ENCODE measurements at regions not wholly inside any gene's neighbourhood (a gene's known extent, or its start where the extent isn't known, plus 50 kb on each side); places are given as distances from the start of the nearest gene placed in this dataset.

GRCh38 chr18:61154866-61155265 lies 178.4 kb upstream of the CDH20 start:
- Mint-ChIP-seq H3K36me3 (ENCODE audit: insufficient read depth) (no peaks in the 10 kb centered on the region), H3K9me3 (peaks cover 25% of the 10 kb centered on the region), H3K4me1 (no peaks in the 10 kb centered on the region), H3K27ac (ENCODE audit: low read depth) (no peak overlapping the region), H3K4me3 (no peak overlapping the region), H3K27me3 (no peaks in the 10 kb centered on the region)
- ATAC-seq (replicated peaks; ENCODE audit: extremely low read depth, poor library complexity, severe bottlenecking) (no peak), DNase-seq (ENCODE audit: low spot score in 2 of 2) (no peak)

GRCh38 chr18:61155586-61155985 lies 177.6 kb upstream of the CDH20 start:
- Mint-ChIP-seq H3K27ac (ENCODE audit: low read depth) (no peak overlapping the region), H3K27me3 (no peaks in the 10 kb centered on the region)

GRCh38 chr18:61157451-61157850 lies 175.8 kb upstream of the CDH20 start:
- no peaks in the 10 kb centered on the region for H3K4me1 Mint-ChIP-seq

More at GRCh38 chr18:61155586-61155985, 177.6 kb upstream of the CDH20 start:
- no peak for ATAC-seq (replicated peaks; ENCODE audit: extremely low read depth, poor library complexity, severe bottlenecking)
- Mint-ChIP-seq H3K4me3 (no peak overlapping the region), H3K36me3 (ENCODE audit: insufficient read depth) (no peaks in the 10 kb centered on the region), H3K9me3 (peaks cover 25% of the 10 kb centered on the region), H3K4me1 (no peaks in the 10 kb centered on the region)
- DNase-seq (ENCODE audit: low spot score in 2 of 2) = no peak

GRCh38 chr18:61159246-61159645 lies 174.0 kb upstream of the CDH20 start:
- no peaks in the 10 kb centered on the region for H3K27me3 Mint-ChIP-seq
- no peaks in the 10 kb centered on the region for H3K4me1 Mint-ChIP-seq
- peaks cover 26% of the 10 kb centered on the region for H3K9me3 Mint-ChIP-seq
- ATAC-seq (replicated peaks; ENCODE audit: extremely low read depth, poor library complexity, severe bottlenecking) (no peak), DNase-seq (ENCODE audit: low spot score in 2 of 2) (no peak)
- H3K36me3 Mint-ChIP-seq (ENCODE audit: insufficient read depth) = no peaks in the 10 kb centered on the region
- no peak overlapping the region for H3K27ac Mint-ChIP-seq (ENCODE audit: low read depth)
- no peak overlapping the region for H3K4me3 Mint-ChIP-seq

More at GRCh38 chr18:61157451-61157850, 175.8 kb upstream of the CDH20 start:
- H3K27ac Mint-ChIP-seq (ENCODE audit: low read depth) = no peak overlapping the region
- H3K9me3 Mint-ChIP-seq = peaks cover 24% of the 10 kb centered on the region
- H3K4me3 Mint-ChIP-seq = no peak overlapping the region
- no peak for ATAC-seq (replicated peaks; ENCODE audit: extremely low read depth, poor library complexity, severe bottlenecking)
- no peaks in the 10 kb centered on the region for H3K36me3 Mint-ChIP-seq (ENCODE audit: insufficient read depth)
- no peaks in the 10 kb centered on the region for H3K27me3 Mint-ChIP-seq
- DNase-seq (ENCODE audit: low spot score in 2 of 2) = no peak

- Mint-ChIP-seq H3K36me3 (ENCODE audit: insufficient read depth) (no peaks in the 10 kb centered on the region), H3K27me3 (no peaks in the 10 kb centered on the region), H3K27ac (ENCODE audit: low read depth) (no peak overlapping the region), H3K4me3 (no peak overlapping the region), H3K9me3 (peaks cover 25% of the 10 kb centered on the region), H3K4me1 (no peaks in the 10 kb centered on the region)
- ATAC-seq (replicated peaks; ENCODE audit: extremely low read depth, poor library complexity, severe bottlenecking) (no peak), DNase-seq (ENCODE audit: low spot score in 2 of 2) (no peak)
Observed at GRCh38 chr18:61164321-61164720, 168.9 kb upstream of the CDH20 start.

- no peak for ATAC-seq (replicated peaks; ENCODE audit: extremely low read depth, poor library complexity, severe bottlenecking)
- no peak for DNase-seq (ENCODE audit: low spot score in 2 of 2)
- Mint-ChIP-seq H3K9me3 (peaks cover 16% of the 10 kb centered on the region), H3K4me1 (no peaks in the 10 kb centered on the region), H3K27ac (ENCODE audit: low read depth) (no peak overlapping the region), H3K36me3 (ENCODE audit: insufficient read depth) (no peaks in the 10 kb centered on the region), H3K27me3 (no peaks in the 10 kb centered on the region), H3K4me3 (no peak overlapping the region)
Observed at GRCh38 chr18:61167902-61168301, 165.3 kb upstream of the CDH20 start.

GRCh38 chr18:61169386-61169785 lies 163.8 kb upstream of the CDH20 start:
- no peaks in the 10 kb centered on the region for H3K27me3 Mint-ChIP-seq
- H3K27ac Mint-ChIP-seq (ENCODE audit: low read depth) = no peak overlapping the region
- no peaks in the 10 kb centered on the region for H3K4me1 Mint-ChIP-seq
- peaks cover 10% of the 10 kb centered on the region for H3K9me3 Mint-ChIP-seq
- DNase-seq (ENCODE audit: low spot score in 2 of 2) (no peak), ATAC-seq (replicated peaks; ENCODE audit: extremely low read depth, poor library complexity, severe bottlenecking) (no peak)
- H3K36me3 Mint-ChIP-seq (ENCODE audit: insufficient read depth) = no peaks in the 10 kb centered on the region
- H3K4me3 Mint-ChIP-seq = no peak overlapping the region

GRCh38 chr18:61172624-61173023 lies 160.6 kb upstream of the CDH20 start:
- H3K27ac Mint-ChIP-seq (ENCODE audit: low read depth) = no peak overlapping the region
- H3K27me3 Mint-ChIP-seq = no peaks in the 10 kb centered on the region
- no peak for ATAC-seq (replicated peaks; ENCODE audit: extremely low read depth, poor library complexity, severe bottlenecking)
- H3K4me3 Mint-ChIP-seq = no peak overlapping the region
- no peak for DNase-seq (ENCODE audit: low spot score in 2 of 2)
- no peaks in the 10 kb centered on the region for H3K4me1 Mint-ChIP-seq
- H3K36me3 Mint-ChIP-seq (ENCODE audit: insufficient read depth) = no peaks in the 10 kb centered on the region
- H3K9me3 Mint-ChIP-seq = peaks cover 7% of the 10 kb centered on the region

GRCh38 chr18:61173554-61173953 lies 159.7 kb upstream of the CDH20 start:
- Mint-ChIP-seq H3K27ac (ENCODE audit: low read depth) (no peak overlapping the region), H3K4me3 (no peak overlapping the region), H3K36me3 (ENCODE audit: insufficient read depth) (no peaks in the 10 kb centered on the region), H3K4me1 (no peaks in the 10 kb centered on the region), H3K9me3 (peaks cover 14% of the 10 kb centered on the region), H3K27me3 (no peaks in the 10 kb centered on the region)
- DNase-seq (ENCODE audit: low spot score in 2 of 2) (no peak), ATAC-seq (replicated peaks; ENCODE audit: extremely low read depth, poor library complexity, severe bottlenecking) (no peak)

GRCh38 chr18:61183798-61184197 lies 149.4 kb upstream of the CDH20 start:
- H3K4me1 Mint-ChIP-seq = no peaks in the 10 kb centered on the region
- no peak overlapping the region for H3K4me3 Mint-ChIP-seq
- ATAC-seq (replicated peaks; ENCODE audit: extremely low read depth, poor library complexity, severe bottlenecking) (no peak), DNase-seq (ENCODE audit: low spot score in 2 of 2) (no peak)
- no peaks in the 10 kb centered on the region for H3K27me3 Mint-ChIP-seq
- peaks cover 13% of the 10 kb centered on the region for H3K9me3 Mint-ChIP-seq
- H3K36me3 Mint-ChIP-seq (ENCODE audit: insufficient read depth) = no peaks in the 10 kb centered on the region
- H3K27ac Mint-ChIP-seq (ENCODE audit: low read depth) = no peak overlapping the region

GRCh38 chr18:61187971-61188370 lies 145.3 kb upstream of the CDH20 start:
- ATAC-seq (replicated peaks; ENCODE audit: extremely low read depth, poor library complexity, severe bottlenecking) = no peak
- no peaks in the 10 kb centered on the region for H3K36me3 Mint-ChIP-seq (ENCODE audit: insufficient read depth)
- H3K9me3 Mint-ChIP-seq = peaks cover 7% of the 10 kb centered on the region
- DNase-seq (ENCODE audit: low spot score in 2 of 2) = no peak
- H3K4me1 Mint-ChIP-seq = no peaks in the 10 kb centered on the region
- no peaks in the 10 kb centered on the region for H3K27me3 Mint-ChIP-seq
- H3K4me3 Mint-ChIP-seq = no peak overlapping the region
- H3K27ac Mint-ChIP-seq (ENCODE audit: low read depth) = no peak overlapping the region

GRCh38 chr18:61189376-61189775 lies 143.9 kb upstream of the CDH20 start:
- peaks cover 10% of the 10 kb centered on the region for H3K9me3 Mint-ChIP-seq
- DNase-seq (ENCODE audit: low spot score in 2 of 2) (no peak), ATAC-seq (replicated peaks; ENCODE audit: extremely low read depth, poor library complexity, severe bottlenecking) (no peak)
- H3K36me3 Mint-ChIP-seq (ENCODE audit: insufficient read depth) = no peaks in the 10 kb centered on the region
- H3K27me3 Mint-ChIP-seq = no peaks in the 10 kb centered on the region
- no peak overlapping the region for H3K4me3 Mint-ChIP-seq
- H3K4me1 Mint-ChIP-seq = no peaks in the 10 kb centered on the region
- H3K27ac Mint-ChIP-seq (ENCODE audit: low read depth) = no peak overlapping the region

- H3K27ac Mint-ChIP-seq (ENCODE audit: low read depth) = no peak overlapping the region
- DNase-seq (ENCODE audit: low spot score in 2 of 2) = no peak
- peaks cover 10% of the 10 kb centered on the region for H3K9me3 Mint-ChIP-seq
- no peaks in the 10 kb centered on the region for H3K36me3 Mint-ChIP-seq (ENCODE audit: insufficient read depth)
- H3K4me1 Mint-ChIP-seq = no peaks in the 10 kb centered on the region
- H3K27me3 Mint-ChIP-seq = no peaks in the 10 kb centered on the region
- ATAC-seq (replicated peaks; ENCODE audit: extremely low read depth, poor library complexity, severe bottlenecking) = no peak
- no peak overlapping the region for H3K4me3 Mint-ChIP-seq
Observed at GRCh38 chr18:61194726-61195125, 138.5 kb upstream of the CDH20 start.

GRCh38 chr18:61196750-61197149 lies 136.5 kb upstream of the CDH20 start:
- Mint-ChIP-seq H3K27me3 (no peaks in the 10 kb centered on the region), H3K4me1 (no peaks in the 10 kb centered on the region), H3K27ac (ENCODE audit: low read depth) (no peak overlapping the region), H3K4me3 (no peak overlapping the region), H3K36me3 (ENCODE audit: insufficient read depth) (no peaks in the 10 kb centered on the region), H3K9me3 (peaks cover 10% of the 10 kb centered on the region)
- DNase-seq (ENCODE audit: low spot score in 2 of 2) = no peak
- ATAC-seq (replicated peaks; ENCODE audit: extremely low read depth, poor library complexity, severe bottlenecking) = no peak
